Panc1 (cell line): ENCODE measurements at regions not wholly inside any gene's neighbourhood (a gene's known extent, or its start where the extent isn't known, plus 50 kb on each side); places are given as distances from the start of the nearest gene placed in this dataset.

Source experiments
- POLR2AphosphoS5 ChIP-seq: IDR thresholded peaks from 2 replicates; pipeline ENCODE4 v1.6.1; 2012; ENCODE audit warnings: mild to moderate bottlenecking, low read depth, low read length, moderate library complexity
- SIN3A ChIP-seq: IDR thresholded peaks from 2 replicates; pipeline ENCODE4 v1.6.1; 2012; ENCODE audit warnings: low read depth, mild to moderate bottlenecking, low read length, moderate library complexity, borderline replicate concordance; ENCODE audit not compliant: insufficient read depth
- TCF7L2 ChIP-seq: IDR thresholded peaks from 2 replicates; pipeline ENCODE4 v1.6.1; 2011; ENCODE audit warnings: mild to moderate bottlenecking, low read depth, low read length, inconsistent platforms
- TF ChIP-seq, protein P1 (sequence below): fragments of 450-650 bp; IDR thresholded peaks from 2 replicates; pipeline ENCODE4 v1.5.1; 2017; ENCODE audit warnings: mild to moderate bottlenecking
- TF ChIP-seq, protein P2 (sequence below), 2 experiments: IDR thresholded peaks; 2 replicates each; pipeline ENCODE4 v1.6.1; 2011 to 2012; ENCODE audit warnings: low read depth in 2 of 2, control low read depth in 1 of 2, low read length in 1 of 2, mild to moderate bottlenecking in 1 of 2, moderate library complexity in 1 of 2; ENCODE audit not compliant: insufficient read depth in 1 of 2

DNA sequence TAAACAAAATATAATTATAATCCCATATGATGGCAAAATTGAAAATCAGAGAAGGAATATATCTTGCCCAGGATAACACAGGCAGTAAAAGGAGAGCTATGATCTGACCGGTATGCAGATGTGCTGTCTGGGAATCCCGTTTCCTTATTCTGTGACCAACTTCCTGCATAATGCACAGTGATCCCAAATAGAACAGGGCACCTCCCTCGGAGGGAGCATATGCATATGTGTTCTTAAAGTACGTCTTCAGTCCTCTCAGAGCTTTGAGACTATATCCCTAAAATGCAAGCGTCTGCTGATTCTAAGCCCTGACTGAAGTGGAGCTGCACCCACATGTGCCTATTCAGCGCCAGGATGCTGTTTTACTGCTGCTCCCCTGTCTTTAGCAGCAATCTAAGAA is 366.1 kb upstream of the PTBP2 start:
- TF ChIP-seq, protein P1, sequence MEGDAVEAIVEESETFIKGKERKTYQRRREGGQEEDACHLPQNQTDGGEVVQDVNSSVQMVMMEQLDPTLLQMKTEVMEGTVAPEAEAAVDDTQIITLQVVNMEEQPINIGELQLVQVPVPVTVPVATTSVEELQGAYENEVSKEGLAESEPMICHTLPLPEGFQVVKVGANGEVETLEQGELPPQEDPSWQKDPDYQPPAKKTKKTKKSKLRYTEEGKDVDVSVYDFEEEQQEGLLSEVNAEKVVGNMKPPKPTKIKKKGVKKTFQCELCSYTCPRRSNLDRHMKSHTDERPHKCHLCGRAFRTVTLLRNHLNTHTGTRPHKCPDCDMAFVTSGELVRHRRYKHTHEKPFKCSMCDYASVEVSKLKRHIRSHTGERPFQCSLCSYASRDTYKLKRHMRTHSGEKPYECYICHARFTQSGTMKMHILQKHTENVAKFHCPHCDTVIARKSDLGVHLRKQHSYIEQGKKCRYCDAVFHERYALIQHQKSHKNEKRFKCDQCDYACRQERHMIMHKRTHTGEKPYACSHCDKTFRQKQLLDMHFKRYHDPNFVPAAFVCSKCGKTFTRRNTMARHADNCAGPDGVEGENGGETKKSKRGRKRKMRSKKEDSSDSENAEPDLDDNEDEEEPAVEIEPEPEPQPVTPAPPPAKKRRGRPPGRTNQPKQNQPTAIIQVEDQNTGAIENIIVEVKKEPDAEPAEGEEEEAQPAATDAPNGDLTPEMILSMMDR = no peak
- TF ChIP-seq POLR2AphosphoS5 (no peak), SIN3A (no peak), TCF7L2 (no peak)
- TF ChIP-seq, protein P2, sequence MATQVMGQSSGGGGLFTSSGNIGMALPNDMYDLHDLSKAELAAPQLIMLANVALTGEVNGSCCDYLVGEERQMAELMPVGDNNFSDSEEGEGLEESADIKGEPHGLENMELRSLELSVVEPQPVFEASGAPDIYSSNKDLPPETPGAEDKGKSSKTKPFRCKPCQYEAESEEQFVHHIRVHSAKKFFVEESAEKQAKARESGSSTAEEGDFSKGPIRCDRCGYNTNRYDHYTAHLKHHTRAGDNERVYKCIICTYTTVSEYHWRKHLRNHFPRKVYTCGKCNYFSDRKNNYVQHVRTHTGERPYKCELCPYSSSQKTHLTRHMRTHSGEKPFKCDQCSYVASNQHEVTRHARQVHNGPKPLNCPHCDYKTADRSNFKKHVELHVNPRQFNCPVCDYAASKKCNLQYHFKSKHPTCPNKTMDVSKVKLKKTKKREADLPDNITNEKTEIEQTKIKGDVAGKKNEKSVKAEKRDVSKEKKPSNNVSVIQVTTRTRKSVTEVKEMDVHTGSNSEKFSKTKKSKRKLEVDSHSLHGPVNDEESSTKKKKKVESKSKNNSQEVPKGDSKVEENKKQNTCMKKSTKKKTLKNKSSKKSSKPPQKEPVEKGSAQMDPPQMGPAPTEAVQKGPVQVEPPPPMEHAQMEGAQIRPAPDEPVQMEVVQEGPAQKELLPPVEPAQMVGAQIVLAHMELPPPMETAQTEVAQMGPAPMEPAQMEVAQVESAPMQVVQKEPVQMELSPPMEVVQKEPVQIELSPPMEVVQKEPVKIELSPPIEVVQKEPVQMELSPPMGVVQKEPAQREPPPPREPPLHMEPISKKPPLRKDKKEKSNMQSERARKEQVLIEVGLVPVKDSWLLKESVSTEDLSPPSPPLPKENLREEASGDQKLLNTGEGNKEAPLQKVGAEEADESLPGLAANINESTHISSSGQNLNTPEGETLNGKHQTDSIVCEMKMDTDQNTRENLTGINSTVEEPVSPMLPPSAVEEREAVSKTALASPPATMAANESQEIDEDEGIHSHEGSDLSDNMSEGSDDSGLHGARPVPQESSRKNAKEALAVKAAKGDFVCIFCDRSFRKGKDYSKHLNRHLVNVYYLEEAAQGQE (IDR thresholded peaks at IDR 0.05; ENCODE audit: insufficient read depth in 1 of 2, low read depth in 2 of 2, low read length in 1 of 2) = no peak
